Prostate gland (tissue), 2 donors: ENCODE measurements at regions not wholly inside any gene's neighbourhood (a gene's known extent, or its start where the extent isn't known, plus 50 kb on each side); places are given as distances from the start of the nearest gene placed in this dataset.

Experiments
- DNase-seq: peaks from one replicate; pipeline ENCODE4 v3.0.0-alpha.2; 2019; ENCODE audit warnings: low spot score
- H3K27ac ChIP-seq, 2 donors: fragments of 200-600 bp; sonication (generic); 2 replicates each; pipeline ENCODE4 v1.5.1; 2017 to 2019
- H3K27me3 ChIP-seq: fragments of 200-600 bp; sonication (generic); replicated peaks from 2 replicates; pipeline ENCODE4 v1.5.1; 2019; ENCODE audit not compliant: insufficient read depth
- H3K36me3 ChIP-seq, 2 donors: fragments of 200-600 bp; sonication (generic); 1 replicate in 1 of 2; 2 replicates in 1 of 2; pipeline versions ENCODE4 v1.5.1 to v1.8.1; 2017 to 2019
- H3K4me1 ChIP-seq: fragments of 200-600 bp; sonication (generic); replicated peaks from 2 replicates; pipeline ENCODE4 v1.5.1; 2019
- H3K4me3 ChIP-seq, 2 donors: fragments of 200-600 bp; sonication (generic); 2 replicates each; pipeline ENCODE4 v1.5.1; 2017 to 2019
- H3K9me3 ChIP-seq: fragments of 200-600 bp; sonication (generic); 2 replicates; pipeline ENCODE4 v1.5.1; 2017
- POLR2A ChIP-seq: fragments of 450-650 bp; IDR thresholded peaks from one replicate; pipeline ENCODE4 v1.6.1; 2016; ENCODE audit warnings: antibody characterized with exemption, mild to moderate bottlenecking
- POLR2AphosphoS5 ChIP-seq: sonication (generic); formaldehyde crosslinking; IDR thresholded peaks from one replicate; pipeline ENCODE4 v1.6.1; 2017; ENCODE audit warnings: antibody characterized with exemption
- WGBS: methylation state at CpG from one replicate; pipeline ENCODE4 v1.1.5; 2018; 5-methylcytosine and 5-hydroxymethylcytosine counted together
- intact Hi-C: fragments of 100-400 bp; cut with DNase I; formaldehyde crosslinking; loops from one replicate; pipeline ENCODE4 v1.14.2; 2022
- TF ChIP-seq, protein P1 (sequence below), 4 experiments: fragments of 200-600 bp in 2 of 4; fragments of 450-650 bp in 2 of 4; sonication (generic) in 2 of 4; IDR thresholded peaks; 1 replicate in 3 of 4; 2 replicates in 1 of 4; pipeline ENCODE4 v1.5.1; 2016 to 2019; ENCODE audit warnings: antibody characterized with exemption in 4 of 4, mild to moderate bottlenecking in 2 of 4, moderate library complexity in 2 of 4

- DNase-seq = no peak
- WGBS = 35% methylated on average over 2 of the region's 2 CpGs
- H3K4me1 ChIP-seq = no peaks in the 10 kb centered on the region
- no peak overlapping the region for H3K27ac ChIP-seq
- H3K9me3 ChIP-seq = no peaks in the 10 kb centered on the region
- TF ChIP-seq POLR2A (no peak), POLR2AphosphoS5 (no peak)
- TF ChIP-seq, protein P1, sequence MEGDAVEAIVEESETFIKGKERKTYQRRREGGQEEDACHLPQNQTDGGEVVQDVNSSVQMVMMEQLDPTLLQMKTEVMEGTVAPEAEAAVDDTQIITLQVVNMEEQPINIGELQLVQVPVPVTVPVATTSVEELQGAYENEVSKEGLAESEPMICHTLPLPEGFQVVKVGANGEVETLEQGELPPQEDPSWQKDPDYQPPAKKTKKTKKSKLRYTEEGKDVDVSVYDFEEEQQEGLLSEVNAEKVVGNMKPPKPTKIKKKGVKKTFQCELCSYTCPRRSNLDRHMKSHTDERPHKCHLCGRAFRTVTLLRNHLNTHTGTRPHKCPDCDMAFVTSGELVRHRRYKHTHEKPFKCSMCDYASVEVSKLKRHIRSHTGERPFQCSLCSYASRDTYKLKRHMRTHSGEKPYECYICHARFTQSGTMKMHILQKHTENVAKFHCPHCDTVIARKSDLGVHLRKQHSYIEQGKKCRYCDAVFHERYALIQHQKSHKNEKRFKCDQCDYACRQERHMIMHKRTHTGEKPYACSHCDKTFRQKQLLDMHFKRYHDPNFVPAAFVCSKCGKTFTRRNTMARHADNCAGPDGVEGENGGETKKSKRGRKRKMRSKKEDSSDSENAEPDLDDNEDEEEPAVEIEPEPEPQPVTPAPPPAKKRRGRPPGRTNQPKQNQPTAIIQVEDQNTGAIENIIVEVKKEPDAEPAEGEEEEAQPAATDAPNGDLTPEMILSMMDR (IDR thresholded peaks at IDR 0.05) = no peak
- H3K27me3 ChIP-seq = no peaks in the 10 kb centered on the region
- intact Hi-C loops = no loop called here
- no peak overlapping the region for H3K4me3 ChIP-seq
- H3K36me3 ChIP-seq = no peaks in the 10 kb centered on the region
These were observed 50.5 kb upstream of the DLX2 start for GRCh38 chr2:172153156-172153555.

DNA sequence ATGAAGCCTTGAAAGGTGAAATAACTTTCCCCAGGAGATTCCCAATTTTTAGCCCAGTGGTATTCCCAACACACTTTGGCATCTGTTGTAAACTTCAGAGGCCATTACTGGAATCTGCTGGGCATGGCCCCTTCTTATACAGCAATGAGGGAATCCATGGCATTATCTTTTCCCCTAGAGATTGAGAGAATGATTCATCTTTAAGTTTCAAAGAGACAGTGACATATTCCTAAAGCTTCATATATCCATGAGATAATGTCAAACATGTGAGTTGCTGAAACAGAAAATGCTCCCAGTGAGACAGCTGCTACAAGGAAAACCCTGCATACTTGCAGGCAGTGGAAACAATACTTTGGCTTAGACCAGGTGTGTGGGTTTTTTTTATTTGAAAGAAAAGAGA, 51.1 kb upstream of the DLX2 start:
- intact Hi-C loops = no loop called here
- Histone ChIP-seq H3K4me3 (no peak overlapping the region), H3K4me1 (no peaks in the 10 kb centered on the region), H3K27ac (no peak overlapping the region), H3K36me3 (no peaks in the 10 kb centered on the region), H3K9me3 (no peaks in the 10 kb centered on the region), H3K27me3 (no peaks in the 10 kb centered on the region)
- TF ChIP-seq POLR2AphosphoS5 (no peak), POLR2A (no peak)
- TF ChIP-seq, protein P1 (IDR thresholded peaks at IDR 0.05) = no peak
- no peak for DNase-seq

GRCh38 chr2:172155752-172156151, 53.1 kb upstream of the DLX2 start:
- TF ChIP-seq POLR2A (no peak), POLR2AphosphoS5 (no peak)
- TF ChIP-seq, protein P1 (IDR thresholded peaks at IDR 0.05) = no peak

GRCh38 chr2:172160839-172161238, 58.1 kb upstream of the DLX2 start:
- intact Hi-C loops = no loop called here
- H3K4me1 ChIP-seq = no peaks in the 10 kb centered on the region
- no peaks in the 10 kb centered on the region for H3K27me3 ChIP-seq
- H3K4me3 ChIP-seq = no peak overlapping the region
- 97% methylated on average over 1 of the region's 1 CpG for WGBS
- no peaks in the 10 kb centered on the region for H3K36me3 ChIP-seq
- TF ChIP-seq POLR2AphosphoS5 (no peak), POLR2A (no peak)
- TF ChIP-seq, protein P1 (IDR thresholded peaks at IDR 0.05) = no peak
- no peaks in the 10 kb centered on the region for H3K9me3 ChIP-seq
- DNase-seq = no peak
- H3K27ac ChIP-seq = no peak overlapping the region

More at GRCh38 chr2:172155752-172156151, 53.1 kb upstream of the DLX2 start:
- Histone ChIP-seq H3K27me3 (no peaks in the 10 kb centered on the region), H3K36me3 (no peaks in the 10 kb centered on the region), H3K4me3 (no peak overlapping the region), H3K9me3 (no peaks in the 10 kb centered on the region), H3K27ac (no peak overlapping the region), H3K4me1 (no peaks in the 10 kb centered on the region)
- intact Hi-C loops = no loop called here
- WGBS = 89% methylated on average over 12 of the region's 12 CpGs
- no peak for DNase-seq

- Histone ChIP-seq H3K27me3 (no peaks in the 10 kb centered on the region), H3K4me3 (no peak overlapping the region), H3K27ac (no peak overlapping the region), H3K4me1 (no peaks in the 10 kb centered on the region), H3K36me3 (no peaks in the 10 kb centered on the region), H3K9me3 (no peaks in the 10 kb centered on the region)
- 85% methylated on average over 7 of the region's 7 CpGs for WGBS
- no peak for TF ChIP-seq POLR2A
- TF ChIP-seq POLR2AphosphoS5 = no peak
- TF ChIP-seq, protein P1 (IDR thresholded peaks at IDR 0.05) = no peak
- no peak for DNase-seq
- intact Hi-C loops = no loop called here
These were observed 59.6 kb upstream of the DLX2 start for GRCh38 chr2:172162225-172162733.
